DOHH2 (cell line): ENCODE measurements at regions not wholly inside any gene's neighbourhood (a gene's known extent, or its start where the extent isn't known, plus 50 kb on each side); places are given as distances from the start of the nearest gene placed in this dataset.

Experiments used
- EZH2phosphoT487 ChIP-seq: fragments of 200-600 bp; sonication (generic); IDR thresholded peaks from 2 replicates; pipeline ENCODE4 v1.6.1; 2017; ENCODE audit warnings: borderline replicate concordance, mild to moderate bottlenecking, antibody characterized with exemption, low read length, moderate library complexity, mixed read lengths
- TF ChIP-seq, protein P1 (sequence below): fragments of 200-600 bp; sonication (generic); IDR thresholded peaks from one replicate; pipeline ENCODE4 v1.5.1; 2014; ENCODE audit warnings: antibody characterized with exemption, mild to moderate bottlenecking, low read depth, low read length; ENCODE audit not compliant: poor library complexity, severe bottlenecking

DNA sequence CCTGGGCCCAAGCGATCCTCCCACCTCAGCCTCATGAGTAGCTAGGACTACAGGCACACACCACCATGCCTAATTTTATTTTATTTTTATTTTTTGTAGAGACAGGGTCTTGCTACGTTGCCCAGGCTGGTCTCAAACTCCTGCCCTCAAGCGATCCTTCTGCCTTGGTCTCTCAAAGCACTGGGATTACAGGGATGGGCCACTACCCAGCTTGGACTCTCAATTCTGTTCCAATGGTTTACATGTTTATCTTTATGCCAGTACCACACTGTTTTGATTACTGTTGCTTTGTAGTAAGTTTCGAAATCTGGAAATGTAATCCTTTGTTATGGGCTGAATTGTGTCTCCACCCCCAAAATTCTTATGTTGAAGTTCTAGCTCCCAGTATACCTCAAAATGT, 88.4 kb upstream of the TARDBP start:
- TF ChIP-seq, protein P1, sequence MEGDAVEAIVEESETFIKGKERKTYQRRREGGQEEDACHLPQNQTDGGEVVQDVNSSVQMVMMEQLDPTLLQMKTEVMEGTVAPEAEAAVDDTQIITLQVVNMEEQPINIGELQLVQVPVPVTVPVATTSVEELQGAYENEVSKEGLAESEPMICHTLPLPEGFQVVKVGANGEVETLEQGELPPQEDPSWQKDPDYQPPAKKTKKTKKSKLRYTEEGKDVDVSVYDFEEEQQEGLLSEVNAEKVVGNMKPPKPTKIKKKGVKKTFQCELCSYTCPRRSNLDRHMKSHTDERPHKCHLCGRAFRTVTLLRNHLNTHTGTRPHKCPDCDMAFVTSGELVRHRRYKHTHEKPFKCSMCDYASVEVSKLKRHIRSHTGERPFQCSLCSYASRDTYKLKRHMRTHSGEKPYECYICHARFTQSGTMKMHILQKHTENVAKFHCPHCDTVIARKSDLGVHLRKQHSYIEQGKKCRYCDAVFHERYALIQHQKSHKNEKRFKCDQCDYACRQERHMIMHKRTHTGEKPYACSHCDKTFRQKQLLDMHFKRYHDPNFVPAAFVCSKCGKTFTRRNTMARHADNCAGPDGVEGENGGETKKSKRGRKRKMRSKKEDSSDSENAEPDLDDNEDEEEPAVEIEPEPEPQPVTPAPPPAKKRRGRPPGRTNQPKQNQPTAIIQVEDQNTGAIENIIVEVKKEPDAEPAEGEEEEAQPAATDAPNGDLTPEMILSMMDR = no peak
- no peak for TF ChIP-seq EZH2phosphoT487
